Epithelial cell of proximal tubule (primary cell): ENCODE measurements at regions not wholly inside any gene's neighbourhood (a gene's known extent, or its start where the extent isn't known, plus 50 kb on each side); places are given as distances from the start of the nearest gene placed in this dataset.

Experiments used
- DNase-seq: peaks from one replicate; pipeline ENCODE4 v3.0.0-alpha.2; 2011; ENCODE audit warnings: low read depth
- H3K4me3 ChIP-seq: 2 replicates; pipeline ENCODE4 v1.5.1; 2011; ENCODE audit warnings: low read depth, mild to moderate bottlenecking, low read length
- TF ChIP-seq, protein P1 (sequence below): conservative IDR thresholded peaks from 2 replicates; pipeline ENCODE4 v1.5.1; 2012; ENCODE audit warnings: low read depth, mild to moderate bottlenecking, low read length

DNA sequence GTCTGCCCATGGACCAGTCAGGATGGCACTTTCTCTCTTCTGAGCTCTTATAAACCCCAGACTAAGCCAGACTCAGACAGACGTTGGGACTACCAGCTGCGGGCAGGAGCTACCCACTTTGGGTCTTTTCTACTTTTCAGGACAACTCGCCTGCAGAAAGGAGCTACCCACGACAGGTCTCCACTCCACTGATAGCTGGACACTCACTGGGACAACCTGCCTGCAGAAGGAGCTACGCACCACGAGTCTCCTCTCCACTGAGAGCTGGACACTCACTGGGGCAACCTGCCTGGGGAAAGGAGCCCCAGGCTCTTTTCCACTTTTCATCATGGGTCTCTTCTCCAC, 1440.2 kb upstream of the ACO1 start:
- TF ChIP-seq, protein P1, sequence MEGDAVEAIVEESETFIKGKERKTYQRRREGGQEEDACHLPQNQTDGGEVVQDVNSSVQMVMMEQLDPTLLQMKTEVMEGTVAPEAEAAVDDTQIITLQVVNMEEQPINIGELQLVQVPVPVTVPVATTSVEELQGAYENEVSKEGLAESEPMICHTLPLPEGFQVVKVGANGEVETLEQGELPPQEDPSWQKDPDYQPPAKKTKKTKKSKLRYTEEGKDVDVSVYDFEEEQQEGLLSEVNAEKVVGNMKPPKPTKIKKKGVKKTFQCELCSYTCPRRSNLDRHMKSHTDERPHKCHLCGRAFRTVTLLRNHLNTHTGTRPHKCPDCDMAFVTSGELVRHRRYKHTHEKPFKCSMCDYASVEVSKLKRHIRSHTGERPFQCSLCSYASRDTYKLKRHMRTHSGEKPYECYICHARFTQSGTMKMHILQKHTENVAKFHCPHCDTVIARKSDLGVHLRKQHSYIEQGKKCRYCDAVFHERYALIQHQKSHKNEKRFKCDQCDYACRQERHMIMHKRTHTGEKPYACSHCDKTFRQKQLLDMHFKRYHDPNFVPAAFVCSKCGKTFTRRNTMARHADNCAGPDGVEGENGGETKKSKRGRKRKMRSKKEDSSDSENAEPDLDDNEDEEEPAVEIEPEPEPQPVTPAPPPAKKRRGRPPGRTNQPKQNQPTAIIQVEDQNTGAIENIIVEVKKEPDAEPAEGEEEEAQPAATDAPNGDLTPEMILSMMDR: no peak
- no peak for DNase-seq
- H3K4me3 ChIP-seq: no peak overlapping the region

DNA sequence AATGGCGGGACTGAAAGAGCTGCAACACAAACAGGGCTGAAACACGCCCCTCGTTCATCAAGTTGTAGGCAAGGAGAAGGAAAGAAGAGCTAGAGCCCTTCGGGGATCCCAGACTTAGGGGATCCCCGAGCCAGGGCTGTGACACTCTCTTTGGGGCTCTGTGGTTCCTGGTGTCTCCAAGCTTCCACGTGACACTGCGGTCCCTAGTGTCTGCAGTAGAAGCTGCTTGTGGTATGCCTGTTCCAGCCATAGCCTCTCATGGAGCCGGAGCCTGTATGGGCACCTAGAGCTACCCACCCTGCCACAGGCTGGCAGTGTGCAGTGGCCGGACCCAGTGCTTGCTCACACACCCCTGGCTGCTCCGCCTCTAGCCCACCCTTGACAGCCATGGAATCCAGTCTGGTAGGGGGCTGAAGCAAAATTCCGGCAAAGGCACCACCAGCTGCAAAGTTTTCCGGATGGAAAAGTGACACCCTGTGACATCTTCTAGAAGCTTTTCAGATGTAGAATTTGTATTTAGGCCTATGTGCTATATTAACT, 1439.6 kb upstream of the ACO1 start:
- DNase-seq: no peak
- H3K4me3 ChIP-seq: no peak overlapping the region
- TF ChIP-seq, protein P1: no peak

DNA sequence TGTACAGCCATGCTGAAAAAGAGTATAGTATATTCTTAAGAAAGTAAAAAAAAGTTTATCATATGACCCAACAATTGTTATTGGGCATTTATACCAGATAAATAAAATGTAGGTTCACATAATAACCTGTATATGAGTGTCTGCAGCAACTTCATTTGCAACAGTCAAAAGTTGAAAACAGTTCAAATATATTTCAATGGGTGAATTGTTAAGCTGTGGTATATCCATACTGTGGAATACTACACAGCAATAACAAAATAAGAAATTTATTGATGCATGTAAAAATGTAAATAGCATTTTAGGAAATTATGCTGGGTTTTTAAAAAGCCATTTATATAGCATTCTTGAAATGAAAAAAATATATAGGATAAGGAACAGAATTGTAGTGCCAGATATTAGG, 1420.1 kb upstream of the ACO1 start:
- no peak for DNase-seq

DNA sequence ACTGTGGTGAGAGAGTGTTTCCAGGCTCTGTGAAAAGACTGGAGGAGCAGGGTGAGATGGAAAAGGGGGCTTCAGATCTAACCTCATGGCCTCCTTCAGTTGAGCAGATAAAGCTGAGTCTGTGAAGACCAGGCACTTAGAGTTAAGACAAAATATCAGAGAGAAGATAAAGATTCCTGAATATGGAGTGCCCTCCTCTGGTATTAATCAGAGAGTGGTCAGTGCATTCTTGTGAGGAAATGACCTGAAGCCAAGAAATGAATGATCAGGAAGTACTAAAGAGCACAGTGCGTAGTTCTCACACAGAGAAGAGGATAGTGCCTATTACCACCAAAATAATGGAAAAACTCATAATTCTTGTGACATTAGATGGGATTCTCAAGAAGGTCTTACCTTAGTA, 1417.0 kb upstream of the ACO1 start:
- DNase-seq: peak; percentile 10
- H3K4me3 ChIP-seq: no peak overlapping the region
- TF ChIP-seq, protein P1: peak; percentile 48

More for the DNA sequence above, 1420.1 kb upstream of the ACO1 start:
- H3K4me3 ChIP-seq: no peak overlapping the region
- TF ChIP-seq, protein P1: no peak

DNA sequence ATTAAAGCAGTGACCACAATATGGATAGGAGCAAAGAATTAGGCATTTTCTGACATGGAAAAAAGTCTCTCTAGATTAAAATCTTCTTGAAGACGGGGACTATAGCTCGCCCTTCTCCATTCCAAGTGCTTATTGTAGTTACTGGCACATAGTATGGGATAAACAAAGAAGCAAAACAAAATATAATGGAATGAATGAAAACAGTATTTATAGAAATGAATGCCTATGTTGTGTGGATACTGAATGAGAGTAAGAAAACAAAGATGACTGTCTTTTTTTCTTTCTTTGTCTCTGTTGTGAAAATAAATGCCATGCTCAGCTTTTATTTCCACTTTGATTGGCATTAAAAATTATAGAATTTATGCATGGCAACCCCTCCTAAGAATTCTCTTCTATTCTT, 1414.3 kb upstream of the ACO1 start:
- H3K4me3 ChIP-seq: no peak overlapping the region
- TF ChIP-seq, protein P1: no peak
- DNase-seq: no peak

DNA sequence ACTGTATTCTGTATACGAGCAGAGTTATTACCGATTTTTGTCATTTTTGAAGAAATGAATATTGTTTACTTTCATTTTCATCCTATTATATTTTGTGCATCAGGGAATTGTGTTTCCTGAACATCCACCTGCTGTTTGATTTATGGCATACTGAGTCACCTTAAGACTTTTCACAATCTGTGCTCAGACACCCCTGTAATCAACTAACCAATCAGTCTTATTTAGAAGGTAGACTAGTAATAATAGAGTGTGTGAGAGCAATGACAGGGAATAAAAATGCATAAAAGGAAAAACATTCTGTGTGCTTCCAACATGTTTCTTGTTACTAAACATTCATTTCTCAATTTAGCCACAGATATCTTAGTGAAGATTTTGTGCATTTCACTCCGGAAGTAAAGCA, 1413.6 kb upstream of the ACO1 start:
- TF ChIP-seq, protein P1: no peak
- DNase-seq: no peak
- no peak overlapping the region for H3K4me3 ChIP-seq

DNA sequence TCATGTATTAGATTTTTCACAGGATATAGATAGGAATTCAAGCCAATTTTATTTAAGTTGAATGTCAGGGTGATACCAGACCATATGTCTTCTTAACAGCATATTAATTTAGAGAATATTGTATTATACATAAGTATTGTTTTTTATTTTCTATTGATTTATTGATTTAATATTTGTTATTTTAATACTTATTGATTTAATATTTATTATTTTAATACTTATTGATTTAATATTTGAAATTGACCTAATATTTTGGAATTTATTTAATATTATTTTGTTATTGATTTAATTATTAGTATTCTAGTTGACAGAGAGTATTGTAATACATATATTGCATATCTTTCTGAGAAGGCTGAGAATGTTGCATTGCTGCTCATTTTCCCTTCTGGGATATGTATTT, 1411.8 kb upstream of the ACO1 start:
- TF ChIP-seq, protein P1: no peak
- no peak for DNase-seq
- no peak overlapping the region for H3K4me3 ChIP-seq
